ENCODE measurements at regions not wholly inside any gene's neighbourhood (a gene's known extent, or its start where the extent isn't known, plus 50 kb on each side); places are given as distances from the start of the nearest gene placed in this dataset.

DNA sequence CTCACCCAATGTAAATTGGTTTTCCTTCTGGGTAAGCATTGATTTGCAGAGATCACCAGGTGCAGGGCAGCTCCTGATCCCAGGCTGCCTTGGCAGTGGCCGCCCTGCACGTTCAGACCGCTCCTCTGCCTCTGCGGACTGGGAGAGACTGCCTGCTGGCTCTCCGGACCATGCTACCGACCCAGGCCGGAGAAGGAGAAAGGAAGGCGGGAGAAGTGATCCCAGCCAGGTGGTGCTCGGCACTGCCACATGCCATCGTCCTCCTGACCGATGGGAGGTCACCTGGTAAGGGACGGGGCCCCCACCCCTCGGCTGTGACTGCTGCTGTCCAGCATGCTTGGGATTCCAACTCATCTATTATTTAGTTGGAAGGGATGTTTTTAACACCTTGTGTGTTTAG is 108.1 kb upstream of the POU3F3 start:
- no peak overlapping the region for H3K4me3 ChIP-seq (ENCODE audit: low read depth, low read length)

DNA sequence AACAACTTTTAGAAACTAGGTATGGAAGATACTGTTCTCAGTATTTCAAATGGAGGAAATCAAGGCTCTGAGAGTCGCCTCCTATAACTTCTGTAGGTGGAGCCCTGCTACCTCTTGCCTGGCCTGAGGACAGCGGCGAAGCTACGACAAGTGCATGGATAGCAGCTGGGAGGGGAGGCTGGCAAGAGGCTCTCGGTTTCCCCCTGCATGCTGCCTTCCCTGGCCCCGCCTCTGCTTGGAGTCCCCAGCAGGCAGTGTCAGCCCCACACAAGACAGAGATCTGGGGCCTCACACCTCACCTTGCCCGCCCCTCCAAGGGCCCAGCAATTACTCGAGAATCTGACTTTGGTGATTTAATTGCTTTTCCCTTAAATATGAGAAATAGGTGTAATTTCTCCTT is 107.6 kb upstream of the POU3F3 start:
- no peak overlapping the region for H3K4me3 ChIP-seq (ENCODE audit: low read depth, low read length)

DNA sequence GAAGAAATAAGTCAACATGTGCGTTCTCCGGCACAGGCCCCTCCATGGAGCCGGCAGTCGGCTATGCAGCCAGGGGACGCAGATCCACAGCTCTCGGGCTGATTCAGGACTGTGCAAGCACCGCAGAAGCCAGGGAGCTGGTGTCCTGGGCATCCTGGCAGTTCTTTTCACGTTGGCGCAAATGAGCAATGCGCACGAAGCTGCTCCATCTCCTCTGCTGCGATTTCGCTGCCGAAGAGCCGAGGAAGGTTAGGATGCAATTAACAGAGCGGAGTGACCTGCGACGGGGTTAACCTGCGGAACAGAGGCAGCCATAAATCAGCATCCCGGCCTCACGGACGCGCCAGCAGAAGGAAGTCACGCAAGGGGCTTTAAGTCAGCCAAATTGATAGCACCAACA is 107.1 kb upstream of the POU3F3 start:
- H3K4me3 ChIP-seq (ENCODE audit: low read depth, low read length) = no peak overlapping the region

DNA sequence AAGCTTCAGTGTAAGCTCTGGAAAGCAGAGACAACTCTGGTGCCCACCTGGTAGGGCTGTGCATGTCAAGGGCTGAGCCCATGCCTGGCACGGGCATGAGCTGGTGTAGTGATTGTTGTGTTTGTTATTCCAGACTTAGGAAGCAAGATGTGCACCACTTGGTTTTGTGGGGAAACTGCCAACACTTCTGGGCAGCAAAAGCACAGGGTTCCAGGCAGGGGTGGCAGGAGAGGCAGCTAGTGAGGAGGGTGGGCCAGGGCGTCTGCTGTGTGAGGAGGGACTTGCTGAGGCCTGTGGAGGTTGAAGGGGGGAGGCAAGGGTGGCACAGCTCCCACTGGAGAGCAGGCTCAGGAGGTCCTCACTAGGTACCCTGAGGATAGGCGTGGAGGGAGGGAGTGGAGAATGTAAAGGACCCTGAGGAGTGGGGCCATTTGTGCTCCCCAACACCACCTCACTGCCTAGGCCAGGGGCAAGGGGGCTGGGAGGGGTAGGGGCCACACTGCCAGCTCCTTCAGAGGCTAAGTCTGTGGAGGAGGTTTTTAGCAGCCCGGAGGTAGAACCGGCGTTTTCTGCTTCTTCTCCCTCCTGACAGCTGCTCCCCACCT is 104.0 kb upstream of the POU3F3 start:
- no peak overlapping the region for H3K4me3 ChIP-seq (ENCODE audit: low read depth, low read length)

DNA sequence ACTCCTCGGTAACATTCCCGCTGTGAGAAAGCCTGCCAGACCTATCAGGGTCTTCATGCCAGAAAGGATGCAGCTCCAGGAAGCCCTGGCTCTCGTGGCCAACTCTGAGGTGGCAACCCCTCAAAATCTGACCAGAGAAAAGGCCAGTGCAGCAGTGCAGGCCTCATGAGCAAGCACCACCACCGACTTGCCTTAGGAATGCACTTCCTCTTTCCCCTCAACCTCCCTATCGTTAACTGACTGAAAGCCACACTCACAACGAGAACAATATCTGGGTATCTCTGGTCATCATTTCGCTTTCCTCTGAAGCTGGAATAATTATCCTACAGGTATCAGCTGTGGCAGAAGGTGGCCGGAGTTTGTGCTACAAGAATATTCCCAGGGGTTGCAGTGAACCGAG is 101.4 kb upstream of the POU3F3 start:
- no peak overlapping the region for H3K4me3 ChIP-seq (ENCODE audit: low read depth, low read length)

DNA sequence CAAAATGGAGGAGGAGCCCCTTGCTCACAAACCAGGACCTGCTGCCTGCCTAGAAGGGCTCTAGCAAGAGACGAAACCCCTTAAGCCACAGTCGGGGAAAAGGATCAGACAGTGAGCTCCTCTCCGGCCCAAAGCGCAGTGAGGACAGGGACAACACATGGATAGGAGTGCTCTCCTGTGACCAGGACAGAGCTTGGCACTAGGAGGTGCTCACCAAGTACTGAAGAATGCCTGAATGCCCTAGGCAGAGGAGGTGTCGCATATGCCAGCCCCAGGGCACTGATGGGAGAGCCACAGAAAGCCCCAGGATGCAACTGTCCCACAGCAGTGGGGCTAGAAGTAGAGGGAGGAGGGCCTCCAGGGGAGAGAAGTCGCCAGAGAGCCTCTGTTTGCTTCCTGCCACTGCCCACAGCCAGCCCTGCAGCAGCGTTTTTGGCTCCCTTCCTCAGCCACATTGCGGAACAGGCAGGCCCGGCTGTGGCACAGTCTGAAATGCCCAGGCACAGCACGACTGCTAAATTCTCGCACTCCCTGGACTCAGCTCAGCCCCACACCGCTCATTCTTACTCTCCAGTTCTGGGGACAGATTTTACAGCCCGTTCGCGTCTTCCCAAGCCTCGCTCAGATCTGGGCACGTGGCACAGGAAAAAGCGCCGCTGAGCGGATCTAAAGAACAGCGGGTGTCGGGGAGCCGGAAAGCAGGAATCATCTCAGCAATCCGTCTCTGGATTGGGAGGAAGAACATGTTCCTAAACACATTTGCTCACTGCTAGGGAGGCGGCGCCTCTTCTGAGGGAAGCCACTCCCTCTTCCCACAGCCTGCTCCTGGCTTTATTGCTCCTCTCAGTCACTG is 98.7 kb upstream of the POU3F3 start:
- H3K4me3 ChIP-seq (ENCODE audit: low read depth, low read length) = no peak overlapping the region

DNA sequence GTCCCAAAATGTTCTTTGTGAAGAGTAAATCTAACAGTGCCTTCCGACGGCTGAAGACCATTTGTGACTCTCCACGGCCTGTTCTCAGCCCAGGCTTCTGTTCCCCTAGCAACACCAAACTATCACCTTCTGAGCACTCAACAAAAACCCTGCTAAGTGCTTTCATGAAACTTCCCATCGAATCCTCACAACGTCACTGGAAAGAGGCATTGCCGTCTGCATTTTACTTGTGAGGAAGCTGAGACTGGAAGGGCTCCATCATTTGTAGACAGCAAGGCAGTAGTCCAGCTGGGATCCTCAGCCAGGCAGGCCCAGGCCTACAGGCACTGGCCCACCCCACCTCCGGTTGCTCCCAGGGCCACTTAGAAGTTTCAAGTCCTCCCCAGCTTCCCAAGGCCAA is 97.8 kb upstream of the POU3F3 start:
- no peak overlapping the region for H3K4me3 ChIP-seq (ENCODE audit: low read depth, low read length)

DNA sequence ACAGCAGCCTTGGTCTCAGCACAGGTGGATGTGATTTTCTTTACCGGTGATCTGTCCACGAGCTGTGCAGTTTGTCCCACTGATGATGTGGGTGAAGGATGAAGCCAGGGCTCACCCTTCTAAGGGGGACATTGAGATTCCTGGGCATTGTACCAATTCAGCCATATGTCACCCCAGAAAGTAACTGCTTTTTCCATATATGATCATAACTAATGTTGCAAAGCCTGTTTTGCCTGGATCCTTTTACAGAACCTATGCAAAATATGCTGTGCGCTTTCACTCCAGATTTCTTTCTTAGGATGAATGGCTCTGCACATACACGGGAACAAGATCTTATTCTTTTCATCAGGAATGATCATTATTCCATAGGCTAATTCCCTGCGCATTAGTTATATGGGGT is 96.9 kb upstream of the POU3F3 start:
- H3K4me3 ChIP-seq (ENCODE audit: low read depth, low read length) = no peak overlapping the region

DNA sequence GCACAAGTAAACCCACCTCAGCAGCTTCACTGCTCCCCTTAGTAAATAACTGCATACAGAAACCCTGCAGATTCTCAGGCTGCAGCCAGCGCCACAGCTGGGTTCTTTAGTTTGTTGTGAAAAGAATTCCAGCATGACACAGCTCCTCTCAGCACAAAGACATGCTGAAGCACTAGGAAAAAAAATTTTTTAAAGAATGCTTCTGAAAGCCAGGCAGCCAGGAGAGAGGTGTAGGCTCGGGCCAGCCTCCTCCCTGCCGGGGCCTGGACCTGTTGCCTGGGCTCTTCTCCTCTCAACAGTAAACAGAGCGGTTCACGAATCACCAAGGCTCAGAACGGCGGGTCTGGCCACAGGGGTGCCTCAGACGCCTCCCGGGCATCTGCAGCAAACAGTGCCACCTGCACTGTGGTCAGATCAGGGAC is 95.7 kb upstream of the POU3F3 start:
- H3K4me3 ChIP-seq (ENCODE audit: low read depth, low read length) = no peak overlapping the region

DNA sequence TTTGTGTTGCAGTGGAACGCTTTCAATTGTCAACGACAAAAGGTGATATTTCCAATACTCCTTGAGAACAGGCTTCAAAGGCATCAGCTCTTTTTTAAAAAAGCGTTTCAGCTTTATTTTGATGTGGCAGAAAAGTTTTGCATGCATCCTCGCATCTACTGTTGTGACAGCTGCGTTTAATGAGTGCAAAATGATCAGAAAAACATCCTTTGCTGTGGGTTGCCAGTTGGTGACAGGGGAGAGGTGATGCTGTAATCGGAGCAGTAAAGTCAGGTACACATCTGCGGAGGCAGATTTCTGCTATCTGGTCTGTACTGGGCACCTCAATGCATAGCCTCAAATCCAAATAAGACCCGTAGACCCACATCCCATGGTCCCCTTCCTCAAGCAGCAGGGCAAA is 91.9 kb upstream of the POU3F3 start:
- no peak overlapping the region for H3K4me3 ChIP-seq (ENCODE audit: low read depth, low read length)

DNA sequence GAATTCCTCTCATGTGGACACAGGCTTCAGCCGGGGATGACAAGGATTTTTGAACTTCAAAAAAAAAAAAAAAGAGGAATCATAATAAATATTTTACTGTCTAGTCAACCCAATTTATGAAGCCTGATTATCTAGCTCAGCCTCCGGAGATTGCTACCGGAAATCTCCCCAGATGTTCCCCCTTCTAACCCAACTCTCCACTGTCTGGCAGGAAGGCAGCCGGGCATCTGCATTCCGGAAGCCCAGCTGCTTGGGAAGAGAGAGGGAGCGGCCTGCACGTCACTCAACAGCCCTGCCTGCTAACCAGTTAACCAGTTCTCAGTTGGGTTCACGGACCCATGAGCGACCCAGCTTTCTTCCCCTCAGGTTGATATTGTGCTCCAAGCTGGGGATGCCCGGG is 87.2 kb upstream of the POU3F3 start:
- no peak overlapping the region for H3K4me3 ChIP-seq (ENCODE audit: low read depth, low read length)

DNA sequence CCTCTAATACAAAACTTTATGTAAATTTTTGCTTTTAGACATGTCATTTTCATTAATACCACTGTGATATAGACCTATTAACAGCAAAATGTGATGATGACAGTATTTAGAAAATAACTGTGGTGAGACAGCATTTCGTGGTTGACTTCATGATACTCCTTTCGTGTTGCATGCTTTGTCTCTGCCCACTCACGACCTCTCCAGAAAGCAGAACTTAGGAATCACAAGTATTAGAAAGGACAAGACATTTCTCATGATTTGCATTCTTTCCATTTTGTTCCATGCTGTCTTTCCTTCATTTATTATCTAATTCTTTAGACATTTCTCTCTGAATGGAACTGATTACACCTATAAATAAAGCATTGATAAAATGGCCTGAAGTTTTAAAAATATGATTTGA is 85.2 kb upstream of the POU3F3 start:
- H3K4me3 ChIP-seq (ENCODE audit: low read depth, low read length) = no peak overlapping the region

DNA sequence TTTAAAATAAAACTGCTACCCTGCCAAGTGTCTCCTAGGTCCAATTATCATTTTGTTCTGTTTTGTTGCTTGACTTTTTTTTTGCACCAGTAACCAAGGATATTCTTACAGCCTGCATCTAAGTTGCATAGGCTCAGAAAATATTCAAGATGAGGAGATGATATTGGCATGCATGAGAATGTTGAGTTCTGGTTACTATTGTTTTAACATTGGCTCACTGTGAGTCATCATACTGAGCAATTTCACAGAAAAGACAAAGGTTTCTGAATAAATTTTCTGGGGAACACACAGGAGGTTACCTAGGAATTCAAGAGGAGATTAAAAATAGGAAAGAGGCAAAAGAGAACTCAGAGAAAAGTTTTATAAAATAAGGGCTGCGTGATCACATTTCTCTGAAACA is 84.8 kb upstream of the POU3F3 start:
- no peak overlapping the region for H3K4me3 ChIP-seq (ENCODE audit: low read depth, low read length)

DNA sequence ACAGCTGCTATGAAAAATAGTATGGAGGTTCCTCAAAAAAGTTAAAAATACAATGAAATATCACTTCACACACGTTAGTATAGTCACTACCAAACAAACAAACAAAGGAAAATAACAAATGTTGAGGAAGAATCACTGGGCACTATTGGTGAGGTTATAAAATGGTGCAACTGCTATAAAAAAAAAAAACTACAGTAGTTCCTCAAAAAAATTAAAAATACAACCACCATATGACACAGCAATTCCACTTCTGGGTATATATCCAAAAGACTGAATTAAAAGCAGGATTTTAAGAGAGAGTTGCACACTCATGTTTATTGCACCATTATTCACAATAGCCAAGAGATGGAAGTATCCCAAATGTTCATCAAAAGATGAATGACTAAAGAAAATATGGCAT is 80.9 kb upstream of the POU3F3 start:
- H3K4me3 ChIP-seq (ENCODE audit: low read depth, low read length) = no peak overlapping the region

DNA sequence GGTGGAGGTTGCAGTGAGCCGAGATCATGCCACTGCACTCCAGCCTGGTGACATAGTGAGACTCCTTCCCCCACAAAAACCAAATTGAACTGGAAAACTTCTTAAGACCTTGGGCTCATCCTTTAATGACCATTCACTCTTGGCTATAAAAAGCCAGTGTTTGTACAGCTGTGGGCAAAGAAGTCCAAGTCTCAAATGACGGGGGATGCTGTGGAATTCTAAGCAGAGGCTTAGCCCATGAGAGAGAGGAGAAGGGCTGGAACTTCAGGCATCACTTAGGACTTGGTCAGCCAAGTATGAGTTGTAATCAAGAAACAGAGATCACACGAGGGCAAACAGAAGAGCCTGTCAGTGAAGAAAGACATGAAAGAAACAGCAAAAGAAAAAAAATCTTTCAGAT is 79.3 kb upstream of the POU3F3 start:
- H3K4me3 ChIP-seq (ENCODE audit: low read depth, low read length) = no peak overlapping the region

DNA sequence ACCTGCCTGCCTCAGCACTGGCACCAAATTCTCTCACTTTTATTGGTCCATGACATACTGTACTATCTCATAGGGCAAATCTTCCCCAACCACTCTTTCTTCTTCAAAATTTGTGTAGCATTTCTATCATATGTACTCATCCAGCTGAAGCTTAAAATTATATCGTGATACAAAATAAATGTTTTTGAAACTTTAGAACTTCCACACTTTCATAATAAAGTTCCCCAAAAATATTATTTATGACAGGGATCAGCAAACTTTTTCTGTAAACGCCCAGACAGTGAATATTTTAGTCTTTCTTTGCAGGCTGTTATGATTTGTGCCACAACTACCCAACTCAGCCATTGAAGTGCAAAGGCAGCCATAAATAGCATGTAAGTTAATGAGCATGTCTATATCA is 76.2 kb upstream of the POU3F3 start:
- H3K4me3 ChIP-seq (ENCODE audit: low read depth, low read length) = no peak overlapping the region

DNA sequence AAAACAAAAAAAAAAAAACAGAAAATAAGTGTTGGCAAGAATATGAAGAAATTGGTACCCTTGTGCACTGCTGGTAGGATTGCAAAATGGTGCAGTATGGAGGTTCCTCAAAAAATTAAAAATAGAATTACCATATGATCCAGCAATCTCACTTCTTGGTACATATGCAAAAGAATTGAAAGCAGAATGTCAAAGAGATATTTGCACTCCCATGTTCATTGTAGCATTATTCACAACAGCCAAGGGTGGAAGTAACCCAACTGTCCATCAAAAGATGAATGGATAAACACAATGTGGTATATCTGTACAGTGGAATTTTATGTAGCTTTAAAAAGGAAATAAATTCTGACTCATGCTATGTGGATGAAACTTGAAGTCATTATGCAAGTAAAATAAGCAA is 72.8 kb upstream of the POU3F3 start:
- H3K4me3 ChIP-seq (ENCODE audit: low read depth, low read length) = no peak overlapping the region

DNA sequence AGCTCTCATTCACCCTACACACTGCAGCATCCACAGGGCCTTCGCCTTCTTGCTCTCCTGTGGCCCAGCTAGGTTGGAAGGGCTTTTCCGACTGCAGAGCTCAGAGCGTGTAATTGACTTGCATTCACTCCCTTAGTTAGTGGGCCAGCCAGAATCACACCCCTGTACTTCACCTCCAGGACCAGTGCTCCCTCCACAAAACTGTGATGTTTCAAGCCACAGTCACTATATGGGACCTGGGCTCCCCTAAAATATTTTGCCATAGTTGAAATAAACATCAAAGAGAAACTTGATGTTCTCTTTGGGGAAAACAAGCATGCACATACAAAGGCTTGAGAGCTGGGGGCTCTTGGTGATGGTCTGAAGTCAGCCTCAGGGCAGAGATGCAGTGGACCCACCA is 69.7 kb upstream of the POU3F3 start:
- H3K4me3 ChIP-seq (ENCODE audit: low read depth, low read length) = no peak overlapping the region

DNA sequence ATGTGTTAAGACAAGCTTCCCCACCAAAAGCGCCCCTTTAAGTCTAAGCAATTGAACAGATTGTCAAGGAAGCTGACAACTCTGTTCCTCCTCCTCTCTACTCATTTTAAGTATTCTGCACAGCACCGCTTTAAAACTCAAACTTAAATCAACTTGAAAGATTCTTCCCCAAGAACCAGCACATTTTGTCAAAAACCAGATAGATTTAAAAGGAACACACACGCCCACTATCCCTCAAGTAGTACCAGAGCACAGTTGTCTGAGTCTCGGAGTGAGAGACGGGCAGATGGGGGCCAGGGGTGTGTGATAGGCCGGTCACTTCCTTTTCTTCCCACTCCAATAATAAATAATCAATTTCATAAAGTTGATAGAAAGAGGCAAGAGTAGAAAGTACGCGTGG is 67.7 kb upstream of the POU3F3 start:
- no peak overlapping the region for H3K4me3 ChIP-seq (ENCODE audit: low read depth, low read length)

DNA sequence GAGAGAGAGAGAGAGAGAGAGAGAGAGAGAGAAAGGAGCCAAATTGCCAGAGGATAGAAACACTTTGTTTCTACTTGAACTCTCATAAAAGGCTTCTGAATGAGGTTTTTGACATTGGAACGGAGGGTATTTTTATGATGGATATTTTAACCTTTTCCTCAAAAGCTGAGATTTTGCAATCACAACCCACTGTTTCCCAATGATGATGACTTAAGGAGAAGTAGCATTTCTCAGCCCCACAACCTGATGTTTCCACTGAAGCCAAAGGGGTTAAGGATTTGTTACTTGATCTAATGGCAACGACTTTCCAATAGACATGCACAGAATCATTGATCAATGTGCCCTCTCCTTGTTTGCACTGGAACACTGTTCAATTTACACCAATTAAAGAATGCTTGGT is 67.1 kb upstream of the POU3F3 start:
- H3K4me3 ChIP-seq (ENCODE audit: low read depth, low read length) = no peak overlapping the region

DNA sequence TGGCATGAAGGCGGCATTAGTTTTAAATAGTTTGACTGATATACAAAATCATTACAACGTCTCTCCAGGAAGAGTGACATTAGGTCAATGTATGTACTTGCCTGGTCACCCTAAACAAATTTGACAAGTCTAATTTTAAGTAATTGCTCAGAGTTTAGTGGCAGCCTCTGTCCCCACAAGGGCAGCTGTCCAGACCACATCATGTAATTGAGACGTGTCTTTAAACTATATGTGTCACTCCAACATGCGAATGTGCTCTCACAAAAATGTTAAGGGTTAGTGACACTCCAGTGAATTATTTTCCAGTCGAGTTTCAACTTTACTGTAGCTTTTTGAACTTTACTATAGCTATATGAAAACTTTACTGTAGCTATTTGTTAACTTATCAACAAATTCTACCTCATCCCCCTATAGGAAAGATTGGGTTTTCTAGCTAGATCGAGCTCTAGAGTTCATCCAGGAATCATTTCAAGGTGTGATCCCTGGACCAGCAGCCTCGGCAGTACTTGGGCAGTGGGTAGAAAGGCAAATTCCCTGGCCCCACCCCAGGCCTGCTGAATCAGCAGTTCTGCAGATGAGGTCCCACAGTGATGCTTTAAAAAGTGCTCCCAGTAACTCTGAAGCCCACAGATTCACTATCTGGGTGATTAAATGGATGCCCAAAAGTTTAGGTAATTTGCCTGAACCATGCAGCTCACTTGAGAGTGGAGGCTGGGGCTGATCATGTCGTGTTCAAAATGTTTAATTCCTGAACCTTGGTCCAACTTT is 66.4 kb upstream of the POU3F3 start:
- H3K4me3 ChIP-seq (ENCODE audit: low read depth, low read length) = no peak overlapping the region

Measured in iPS-11a (cell line).